Mesendoderm (in vitro differentiated cells): ENCODE measurements at regions not wholly inside any gene's neighbourhood (a gene's known extent, or its start where the extent isn't known, plus 50 kb on each side); places are given as distances from the start of the nearest gene placed in this dataset.

Experiments used
- DNase-seq: peaks from one replicate; pipeline ENCODE4 v3.0.0; 2013
- H2AK5ac ChIP-seq: 2 replicates; pipeline ENCODE4 v1.6.1; 2013; ENCODE audit warnings: low read length, inconsistent platforms
- H2BK120ac ChIP-seq: 2 replicates; pipeline ENCODE4 v1.6.1; 2013; ENCODE audit warnings: low read depth, mild to moderate bottlenecking, low read length, moderate library complexity, mixed read lengths
- H2BK15ac ChIP-seq: replicated peaks from 2 replicates; pipeline ENCODE4 v1.6.1; 2013; ENCODE audit warnings: low read depth, mild to moderate bottlenecking, moderate library complexity
- H2BK5ac ChIP-seq: 2 replicates; pipeline ENCODE4 v1.6.1; 2013; ENCODE audit warnings: low read length, inconsistent platforms
- H3K18ac ChIP-seq: 2 replicates; pipeline ENCODE4 v1.6.1; 2013; ENCODE audit warnings: mild to moderate bottlenecking, low read length, mixed read lengths
- H3K23ac ChIP-seq: one replicate; pipeline ENCODE4 v1.6.1; 2013; ENCODE audit warnings: low read length
- H3K27ac ChIP-seq: 2 replicates; pipeline ENCODE4 v1.5.1; 2013; ENCODE audit warnings: low read depth, mild to moderate bottlenecking, inconsistent platforms, low read length, moderate library complexity
- H3K27me3 ChIP-seq: 2 replicates; pipeline ENCODE4 v1.6.1; 2013; ENCODE audit warnings: low read length, control low read depth, mild to moderate bottlenecking, inconsistent platforms; ENCODE audit not compliant: insufficient read depth, poor library complexity
- H3K36me3 ChIP-seq: 2 replicates; pipeline ENCODE4 v1.6.1; 2013; ENCODE audit warnings: low read length, inconsistent platforms; ENCODE audit not compliant: control insufficient read depth, insufficient read depth
- H3K4ac ChIP-seq: one replicate; pipeline ENCODE4 v1.6.1; 2013; ENCODE audit warnings: low read depth, mild to moderate bottlenecking, low read length, moderate library complexity
- H3K4me1 ChIP-seq: 2 replicates; pipeline ENCODE4 v1.6.1; 2013; ENCODE audit warnings: low read depth, low read length, inconsistent platforms; ENCODE audit not compliant: control insufficient read depth
- H3K4me2 ChIP-seq: 2 replicates; pipeline ENCODE4 v1.6.1; 2013; ENCODE audit warnings: low read length
- H3K4me3 ChIP-seq: 2 replicates; pipeline ENCODE4 v1.5.1; 2013; ENCODE audit warnings: mild to moderate bottlenecking, low read length
- H3K56ac ChIP-seq: one replicate; pipeline ENCODE4 v1.6.1; 2013; ENCODE audit warnings: low read length
- H3K79me1 ChIP-seq: 2 replicates; pipeline ENCODE4 v1.6.1; 2013; ENCODE audit warnings: low read length, inconsistent platforms
- H3K79me2 ChIP-seq: 2 replicates; pipeline ENCODE4 v1.6.1; 2013; ENCODE audit warnings: mild to moderate bottlenecking, low read length; ENCODE audit not compliant: control insufficient read depth, insufficient read depth
- H3K9ac ChIP-seq: 2 replicates; pipeline ENCODE4 v1.6.1; 2013; ENCODE audit warnings: low read length, inconsistent platforms
- H4K5ac ChIP-seq: one replicate; pipeline ENCODE4 v1.6.1; 2013; ENCODE audit warnings: low read length
- H4K8ac ChIP-seq: one replicate; pipeline ENCODE4 v1.6.1; 2013; ENCODE audit warnings: low read depth, mild to moderate bottlenecking, control low read depth, low read length, moderate library complexity
- WGBS: extraction: QIAGEN DNeasy Blood & Tissue Kit; methylation state at CpG from one replicate; pipeline ENCODE4 v1.1.7; 2013; ENCODE audit warnings: low lambda C conversion rate, missing lambda C conversion rate; ENCODE audit not compliant: insufficient coverage; ENCODE audit errors: extremely low coverage; 5-methylcytosine and 5-hydroxymethylcytosine counted together

GRCh38 chr4:36771411-36772153, 473.0 kb upstream of the NWD2 start:
- Histone ChIP-seq H3K27me3 (no peaks in the 10 kb centered on the region), H4K5ac (no peak overlapping the region), H3K79me2 (no peaks in the 10 kb centered on the region), H3K36me3 (no peaks in the 10 kb centered on the region), H3K56ac (no peak overlapping the region), H2AK5ac (no peak overlapping the region), H3K4me2 (no peak overlapping the region), H2BK15ac (no peak overlapping the region), H3K79me1 (no peaks in the 10 kb centered on the region), H4K8ac (no peak overlapping the region), H2BK5ac (no peak overlapping the region), H3K18ac (no peak overlapping the region), H3K9ac (no peak overlapping the region), H3K23ac (no peak overlapping the region), H3K4me3 (no peak overlapping the region), H3K27ac (no peak overlapping the region), H2BK120ac (no peak overlapping the region), H3K4ac (no peak overlapping the region), H3K4me1 (no peaks in the 10 kb centered on the region)
- WGBS, result no CpG with 5 or more reads among the region's 2 CpGs
- no peak for DNase-seq

GRCh38 chr4:36772154-36772516, 472.4 kb upstream of the NWD2 start:
- H3K27me3 ChIP-seq, result no peaks in the 10 kb centered on the region
- no peak overlapping the region for H3K9ac ChIP-seq
- no peak overlapping the region for H3K4ac ChIP-seq
- no peak overlapping the region for H2BK5ac ChIP-seq
- no peak overlapping the region for H2AK5ac ChIP-seq
- no peak for DNase-seq
- no peak overlapping the region for H3K23ac ChIP-seq
- no peaks in the 10 kb centered on the region for H3K4me1 ChIP-seq
- H3K36me3 ChIP-seq, result no peaks in the 10 kb centered on the region
- H3K79me2 ChIP-seq, result no peaks in the 10 kb centered on the region
- H3K4me3 ChIP-seq, result no peak overlapping the region
- H4K8ac ChIP-seq, result no peak overlapping the region
- H3K27ac ChIP-seq, result no peak overlapping the region
- H3K56ac ChIP-seq, result no peak overlapping the region
- no peak overlapping the region for H2BK120ac ChIP-seq
- H2BK15ac ChIP-seq, result no peak overlapping the region
- H4K5ac ChIP-seq, result no peak overlapping the region
- H3K4me2 ChIP-seq, result no peak overlapping the region
- no peaks in the 10 kb centered on the region for H3K79me1 ChIP-seq
- H3K18ac ChIP-seq, result no peak overlapping the region

GRCh38 chr4:36773467-36773866, 471.1 kb upstream of the NWD2 start:
- DNase-seq, result no peak
- Histone ChIP-seq H3K9ac (no peak overlapping the region), H3K79me1 (no peaks in the 10 kb centered on the region), H3K56ac (no peak overlapping the region), H3K4me2 (no peak overlapping the region), H3K18ac (no peak overlapping the region), H3K27ac (no peak overlapping the region), H4K8ac (no peak overlapping the region), H3K27me3 (no peaks in the 10 kb centered on the region), H3K4ac (no peak overlapping the region), H2AK5ac (no peak overlapping the region), H3K36me3 (no peaks in the 10 kb centered on the region), H3K4me3 (no peak overlapping the region), H3K79me2 (no peaks in the 10 kb centered on the region), H4K5ac (no peak overlapping the region), H2BK15ac (no peak overlapping the region), H2BK5ac (no peak overlapping the region), H3K23ac (no peak overlapping the region), H3K4me1 (no peaks in the 10 kb centered on the region), H2BK120ac (no peak overlapping the region)
- WGBS, result no CpG with 5 or more reads among the region's 2 CpGs

GRCh38 chr4:36775544-36775943, 469.0 kb upstream of the NWD2 start:
- no peak overlapping the region for H3K18ac ChIP-seq
- no peak overlapping the region for H2BK5ac ChIP-seq
- no peak overlapping the region for H3K4me3 ChIP-seq
- H3K27ac ChIP-seq, result no peak overlapping the region
- H3K27me3 ChIP-seq, result no peaks in the 10 kb centered on the region
- H3K4ac ChIP-seq, result no peak overlapping the region
- H3K36me3 ChIP-seq, result no peaks in the 10 kb centered on the region
- H2BK120ac ChIP-seq, result no peak overlapping the region
- no peak overlapping the region for H2BK15ac ChIP-seq
- H2AK5ac ChIP-seq, result no peak overlapping the region
- H3K79me1 ChIP-seq, result no peaks in the 10 kb centered on the region
- no peak overlapping the region for H3K56ac ChIP-seq
- H4K8ac ChIP-seq, result no peak overlapping the region
- no peaks in the 10 kb centered on the region for H3K79me2 ChIP-seq
- no peak overlapping the region for H3K23ac ChIP-seq
- H3K9ac ChIP-seq, result no peak overlapping the region
- DNase-seq, result no peak
- no peaks in the 10 kb centered on the region for H3K4me1 ChIP-seq
- no peak overlapping the region for H3K4me2 ChIP-seq
- H4K5ac ChIP-seq, result no peak overlapping the region

- Histone ChIP-seq H3K79me1 (no peaks in the 10 kb centered on the region), H3K23ac (no peak overlapping the region), H2BK5ac (no peak overlapping the region), H2BK15ac (no peak overlapping the region), H3K18ac (no peak overlapping the region), H3K27ac (no peak overlapping the region), H3K4me3 (no peak overlapping the region), H4K8ac (no peak overlapping the region), H4K5ac (no peak overlapping the region), H3K9ac (no peak overlapping the region), H3K36me3 (no peaks in the 10 kb centered on the region), H3K27me3 (no peaks in the 10 kb centered on the region), H3K4me1 (no peaks in the 10 kb centered on the region), H2AK5ac (no peak overlapping the region), H3K4me2 (no peak overlapping the region), H3K56ac (no peak overlapping the region), H3K4ac (no peak overlapping the region), H2BK120ac (no peak overlapping the region), H3K79me2 (no peaks in the 10 kb centered on the region)
- no peak for DNase-seq
- no CpG with 5 or more reads among the region's 1 CpG for WGBS
Measured at GRCh38 chr4:36779601-36780000, 464.9 kb upstream of the NWD2 start.

DNA sequence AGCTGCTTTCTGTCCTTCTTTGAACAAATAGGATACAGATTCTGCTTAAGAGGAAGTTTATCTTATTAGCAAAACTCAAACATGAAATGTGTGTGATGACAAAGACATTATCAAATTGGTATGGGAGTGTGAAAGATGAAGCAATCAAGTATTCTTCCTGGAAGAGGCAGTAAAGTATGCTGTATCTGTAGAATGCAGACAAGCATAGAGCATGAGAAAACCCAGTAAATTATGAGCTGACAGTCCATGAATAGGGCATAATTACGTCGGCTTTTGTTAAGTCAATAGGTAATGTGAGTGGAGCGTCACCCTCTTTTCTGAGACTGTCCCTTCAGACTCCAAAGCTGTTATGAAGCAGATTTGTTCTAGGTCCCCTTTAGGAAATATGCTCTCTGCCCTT, 458.6 kb upstream of the NWD2 start:
- no peaks in the 10 kb centered on the region for H3K79me2 ChIP-seq
- no peak overlapping the region for H4K8ac ChIP-seq
- no CpG with 5 or more reads among the region's 3 CpGs for WGBS
- no peak overlapping the region for H3K9ac ChIP-seq
- no peaks in the 10 kb centered on the region for H3K36me3 ChIP-seq
- H3K27ac ChIP-seq, result no peak overlapping the region
- H2AK5ac ChIP-seq, result no peak overlapping the region
- no peaks in the 10 kb centered on the region for H3K79me1 ChIP-seq
- H3K4me3 ChIP-seq, result no peak overlapping the region
- H3K18ac ChIP-seq, result no peak overlapping the region
- H3K4ac ChIP-seq, result no peak overlapping the region
- DNase-seq, result no peak
- H3K4me1 ChIP-seq, result no peaks in the 10 kb centered on the region
- H2BK5ac ChIP-seq, result no peak overlapping the region
- H3K4me2 ChIP-seq, result no peak overlapping the region
- no peak overlapping the region for H3K56ac ChIP-seq
- H3K27me3 ChIP-seq, result no peaks in the 10 kb centered on the region
- H2BK15ac ChIP-seq, result no peak overlapping the region
- no peak overlapping the region for H2BK120ac ChIP-seq
- no peak overlapping the region for H4K5ac ChIP-seq
- H3K23ac ChIP-seq, result no peak overlapping the region
